ENCODE measurements at regions not wholly inside any gene's neighbourhood (a gene's known extent, or its start where the extent isn't known, plus 50 kb on each side); places are given as distances from the start of the nearest gene placed in this dataset.

DNA sequence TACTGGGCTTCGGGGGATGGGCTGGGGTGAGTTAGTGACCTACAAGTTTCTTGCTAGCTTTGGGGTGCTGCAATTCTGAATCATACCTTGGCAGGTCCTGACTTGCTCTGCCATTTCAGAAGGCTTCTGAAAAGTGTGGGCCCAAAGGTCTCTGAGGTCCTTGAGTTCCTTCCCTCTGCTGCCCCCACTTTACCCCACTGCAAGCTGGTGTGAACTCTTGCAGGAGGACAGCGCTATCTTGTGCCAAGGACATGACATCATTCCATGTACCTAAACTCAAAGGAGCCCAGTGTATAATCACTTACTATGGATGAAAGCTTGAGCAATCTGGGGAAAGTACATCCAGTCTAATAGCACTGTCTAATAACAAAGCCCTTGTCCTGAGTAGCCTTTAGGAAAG lies 157.4 kb downstream of the RMI1 start (continued):
- TF ChIP-seq HMGXB4 (CRISPR knock-in tag; IDR thresholded peaks at IDR 0.05; ENCODE audit: borderline replicate concordance) (no peak), ELK1 (IDR thresholded peaks at IDR 0.05; ENCODE audit: low read depth, low read length) (no peak), MAZ (IDR thresholded peaks at IDR 0.05; ENCODE audit: borderline replicate concordance, low read depth, low read length) (no peak), E2F6 (IDR thresholded peaks at IDR 0.05; ENCODE audit: borderline replicate concordance, low read depth) (no peak), EHF (CRISPR knock-in tag; IDR thresholded peaks at IDR 0.05) (no peak), EHMT2 (IDR thresholded peaks at IDR 0.05; ENCODE audit: low read depth) (no peak)
- TF ChIP-seq, protein P1, sequence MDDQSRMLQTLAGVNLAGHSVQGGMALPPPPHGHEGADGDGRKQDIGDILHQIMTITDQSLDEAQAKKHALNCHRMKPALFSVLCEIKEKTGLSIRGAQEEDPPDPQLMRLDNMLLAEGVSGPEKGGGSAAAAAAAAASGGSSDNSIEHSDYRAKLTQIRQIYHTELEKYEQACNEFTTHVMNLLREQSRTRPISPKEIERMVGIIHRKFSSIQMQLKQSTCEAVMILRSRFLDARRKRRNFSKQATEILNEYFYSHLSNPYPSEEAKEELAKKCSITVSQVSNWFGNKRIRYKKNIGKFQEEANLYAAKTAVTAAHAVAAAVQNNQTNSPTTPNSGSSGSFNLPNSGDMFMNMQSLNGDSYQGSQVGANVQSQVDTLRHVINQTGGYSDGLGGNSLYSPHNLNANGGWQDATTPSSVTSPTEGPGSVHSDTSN (IDR thresholded peaks at IDR 0.05) = no peak
- TF ChIP-seq, protein P2, sequence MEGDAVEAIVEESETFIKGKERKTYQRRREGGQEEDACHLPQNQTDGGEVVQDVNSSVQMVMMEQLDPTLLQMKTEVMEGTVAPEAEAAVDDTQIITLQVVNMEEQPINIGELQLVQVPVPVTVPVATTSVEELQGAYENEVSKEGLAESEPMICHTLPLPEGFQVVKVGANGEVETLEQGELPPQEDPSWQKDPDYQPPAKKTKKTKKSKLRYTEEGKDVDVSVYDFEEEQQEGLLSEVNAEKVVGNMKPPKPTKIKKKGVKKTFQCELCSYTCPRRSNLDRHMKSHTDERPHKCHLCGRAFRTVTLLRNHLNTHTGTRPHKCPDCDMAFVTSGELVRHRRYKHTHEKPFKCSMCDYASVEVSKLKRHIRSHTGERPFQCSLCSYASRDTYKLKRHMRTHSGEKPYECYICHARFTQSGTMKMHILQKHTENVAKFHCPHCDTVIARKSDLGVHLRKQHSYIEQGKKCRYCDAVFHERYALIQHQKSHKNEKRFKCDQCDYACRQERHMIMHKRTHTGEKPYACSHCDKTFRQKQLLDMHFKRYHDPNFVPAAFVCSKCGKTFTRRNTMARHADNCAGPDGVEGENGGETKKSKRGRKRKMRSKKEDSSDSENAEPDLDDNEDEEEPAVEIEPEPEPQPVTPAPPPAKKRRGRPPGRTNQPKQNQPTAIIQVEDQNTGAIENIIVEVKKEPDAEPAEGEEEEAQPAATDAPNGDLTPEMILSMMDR (IDR thresholded peaks at IDR 0.05) = no peak

DNA sequence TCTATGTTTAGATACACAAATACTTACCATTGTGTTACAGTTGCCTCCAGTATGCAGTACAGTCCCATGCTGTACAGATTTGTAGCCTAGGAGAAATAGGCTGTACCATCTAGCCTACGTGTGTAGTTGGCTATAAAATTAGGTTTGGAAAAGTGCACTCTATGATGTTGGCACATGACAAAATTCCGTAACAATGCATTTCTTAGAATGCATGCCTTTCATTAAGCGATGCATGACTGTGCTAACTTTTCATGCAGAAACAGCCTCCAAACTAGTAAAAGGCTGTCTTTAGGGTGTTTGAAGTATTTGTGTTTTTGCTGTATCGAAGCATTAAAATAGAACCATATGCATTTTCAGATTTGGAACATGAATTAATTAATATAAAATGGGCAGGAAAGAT lies 157.9 kb downstream of the RMI1 start:
- TF ChIP-seq JUNB (IDR thresholded peaks at IDR 0.05) (no peak), CBX8 (IDR thresholded peaks at IDR 0.05) (no peak), E2F6 (IDR thresholded peaks at IDR 0.05; ENCODE audit: borderline replicate concordance, low read depth) (no peak), HOXB13 (CRISPR knock-in tag; IDR thresholded peaks at IDR 0.05; ENCODE audit: low read depth) (no peak), REST (IDR thresholded peaks at IDR 0.05) (no peak), FOSL2 (IDR thresholded peaks at IDR 0.05) (no peak), FOSL2 (CRISPR knock-in tag; IDR thresholded peaks at IDR 0.05) (no peak), ZC3H11A (IDR thresholded peaks at IDR 0.05) (no peak), MYC (IDR thresholded peaks at IDR 0.05; ENCODE audit: borderline replicate concordance, low read length) (no peak), HMGXB4 (CRISPR knock-in tag; IDR thresholded peaks at IDR 0.05; ENCODE audit: borderline replicate concordance) (no peak), BHLHE40 (IDR thresholded peaks at IDR 0.05; ENCODE audit: low read depth, low read length) (no peak)
- TF ChIP-seq, protein P3, sequence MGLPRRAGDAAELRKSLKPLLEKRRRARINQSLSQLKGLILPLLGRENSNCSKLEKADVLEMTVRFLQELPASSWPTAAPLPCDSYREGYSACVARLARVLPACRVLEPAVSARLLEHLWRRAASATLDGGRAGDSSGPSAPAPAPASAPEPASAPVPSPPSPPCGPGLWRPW (IDR thresholded peaks at IDR 0.05) = no peak
- ATAC-seq = no peak
- peak overlapping the region in 1 of 2 experiments; percentile 27; a peak in 1 of 6 replicates for H3K27ac ChIP-seq
- POLR2A ChIA-PET = no interaction called here
- FAIRE-seq = no peak
- WGBS (ENCODE audit: missing lambda C conversion rate) = 64% methylated on average over 4 of the region's 4 CpGs
- no peak overlapping the region for H3K4me2 ChIP-seq
- peaks cover 13% of the 10 kb centered on the region for H3K4me1 ChIP-seq
- no peak for DNase-seq (ENCODE audit: low read depth in 1 of 2, low spot score in 1 of 2)
- H3K9me3 ChIP-seq = no peaks in the 10 kb centered on the region
- CTCF ChIA-PET = interaction anchor here (0.9 to 2.3 kb wide), 2 partner anchors 12 to 35 kb away, joined by 3 to 7 read pairs; no protein-coding TSS in a partner anchor
- no peak overlapping the region for H3K4me3 ChIP-seq

All from A549 (cell line).